IPS-18a (cell line): ENCODE measurements at regions not wholly inside any gene's neighbourhood (a gene's known extent, or its start where the extent isn't known, plus 50 kb on each side); places are given as distances from the start of the nearest gene placed in this dataset.

Experiments
- H3K27ac ChIP-seq: one replicate; pipeline ENCODE4 v1.5.1; 2013; ENCODE audit warnings: low read length
- H3K27me3 ChIP-seq: one replicate; pipeline ENCODE4 v1.6.1; 2013; ENCODE audit warnings: mild to moderate bottlenecking, low read length; ENCODE audit not compliant: control insufficient read depth, insufficient read depth
- H3K36me3 ChIP-seq: one replicate; pipeline ENCODE4 v1.6.1; 2013; ENCODE audit warnings: low read depth, low read length; ENCODE audit not compliant: control insufficient read depth
- H3K4me1 ChIP-seq: one replicate; pipeline ENCODE4 v1.6.1; 2013; ENCODE audit warnings: low read depth, low read length; ENCODE audit not compliant: control insufficient read depth
- H3K4me3 ChIP-seq: one replicate; pipeline ENCODE4 v1.5.1; 2013; ENCODE audit warnings: low read length
- H3K9ac ChIP-seq: one replicate; pipeline ENCODE4 v1.6.1; 2013; ENCODE audit warnings: mild to moderate bottlenecking, low read length, moderate library complexity
- H3K9me3 ChIP-seq: one replicate; pipeline ENCODE4 v1.6.1; 2013; ENCODE audit warnings: low read depth, low read length; ENCODE audit not compliant: control insufficient read depth

GRCh38 chr4:120431180-120431579, 364.5 kb upstream of the MAD2L1 start:
- no peak overlapping the region for H3K27ac ChIP-seq
- no peak overlapping the region for H3K9ac ChIP-seq
- H3K4me1 ChIP-seq = peaks cover 7% of the 10 kb centered on the region
- no peaks in the 10 kb centered on the region for H3K36me3 ChIP-seq
- no peaks in the 10 kb centered on the region for H3K9me3 ChIP-seq
- H3K27me3 ChIP-seq = no peaks in the 10 kb centered on the region
- no peak overlapping the region for H3K4me3 ChIP-seq

DNA sequence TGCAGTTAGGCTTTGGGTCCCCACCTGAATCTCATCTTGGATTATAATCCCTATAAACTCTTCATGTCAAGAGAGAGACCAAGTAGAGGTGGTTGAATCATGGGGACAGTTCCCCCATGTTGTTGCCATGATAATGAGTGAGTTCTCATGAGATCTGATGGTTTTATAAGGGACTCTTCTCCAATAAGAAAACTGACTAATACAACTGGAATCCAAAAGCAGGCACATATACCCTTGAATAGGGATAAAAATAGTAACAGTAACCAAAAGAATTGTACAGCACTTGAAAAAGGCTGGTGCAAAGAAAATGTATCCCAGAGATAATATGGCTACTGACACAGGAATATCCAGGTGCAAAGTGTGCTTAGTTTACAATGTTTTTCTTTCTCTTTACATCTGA, 351.5 kb upstream of the MAD2L1 start:
- Histone ChIP-seq H3K9ac (no peak overlapping the region), H3K27me3 (no peaks in the 10 kb centered on the region), H3K4me1 (no peaks in the 10 kb centered on the region), H3K36me3 (no peaks in the 10 kb centered on the region), H3K9me3 (no peaks in the 10 kb centered on the region), H3K4me3 (no peak overlapping the region), H3K27ac (no peak overlapping the region)

GRCh38 chr4:120415896-120416295, 349.2 kb upstream of the MAD2L1 start:
- Histone ChIP-seq H3K9ac (no peak overlapping the region), H3K4me3 (no peak overlapping the region), H3K27me3 (no peaks in the 10 kb centered on the region), H3K9me3 (no peaks in the 10 kb centered on the region), H3K27ac (no peak overlapping the region), H3K36me3 (no peaks in the 10 kb centered on the region), H3K4me1 (no peaks in the 10 kb centered on the region)

- H3K9me3 ChIP-seq = no peaks in the 10 kb centered on the region
- H3K4me3 ChIP-seq = no peak overlapping the region
- no peak overlapping the region for H3K9ac ChIP-seq
- no peaks in the 10 kb centered on the region for H3K4me1 ChIP-seq
- no peaks in the 10 kb centered on the region for H3K36me3 ChIP-seq
- H3K27me3 ChIP-seq = no peaks in the 10 kb centered on the region
- no peak overlapping the region for H3K27ac ChIP-seq
Measured at GRCh38 chr4:120406960-120407359, 340.3 kb upstream of the MAD2L1 start.

DNA sequence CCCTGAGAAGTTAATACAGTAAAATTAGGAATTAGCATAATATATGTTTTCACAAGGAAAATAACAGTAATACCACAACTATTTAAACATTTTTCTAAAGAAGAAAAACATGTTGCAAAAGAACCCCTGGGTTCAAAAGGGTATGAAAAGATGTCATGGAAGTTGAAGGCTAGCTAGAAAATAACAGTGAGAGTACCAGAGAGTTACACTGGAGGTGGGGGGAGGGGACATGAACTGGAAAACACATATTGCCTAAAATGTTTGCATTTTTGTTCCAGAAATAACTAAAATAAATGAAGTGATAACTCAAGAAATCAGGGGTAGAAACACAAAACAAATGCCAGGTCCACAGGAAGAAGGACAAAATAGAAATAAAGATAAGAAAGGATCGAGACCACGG, 336.6 kb upstream of the MAD2L1 start:
- Histone ChIP-seq H3K4me3 (no peak overlapping the region), H3K27me3 (no peaks in the 10 kb centered on the region), H3K9ac (no peak overlapping the region), H3K4me1 (no peaks in the 10 kb centered on the region), H3K9me3 (no peaks in the 10 kb centered on the region), H3K36me3 (no peaks in the 10 kb centered on the region), H3K27ac (no peak overlapping the region)

DNA sequence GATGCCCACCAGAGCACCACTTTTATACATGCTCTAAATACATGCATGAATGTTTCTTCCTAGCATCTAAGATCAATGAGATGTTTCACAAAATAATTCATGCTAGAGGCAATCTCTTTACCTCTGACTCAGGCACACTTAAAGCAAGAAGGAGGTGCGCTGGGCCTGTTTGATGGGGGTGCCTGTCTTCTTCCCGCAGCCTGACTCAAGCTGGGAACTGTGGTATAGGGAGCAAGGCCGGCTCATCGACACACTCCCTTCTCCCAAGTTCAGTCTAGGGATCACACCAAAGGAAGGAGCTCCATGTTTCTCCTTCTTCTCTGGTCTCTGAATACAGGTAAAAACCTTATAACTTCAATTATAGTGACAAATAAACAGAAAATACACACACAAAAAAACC, 333.8 kb upstream of the MAD2L1 start:
- no peak overlapping the region for H3K4me3 ChIP-seq
- H3K9me3 ChIP-seq = no peaks in the 10 kb centered on the region
- H3K9ac ChIP-seq = no peak overlapping the region
- no peak overlapping the region for H3K27ac ChIP-seq
- no peaks in the 10 kb centered on the region for H3K36me3 ChIP-seq
- H3K27me3 ChIP-seq = no peaks in the 10 kb centered on the region
- H3K4me1 ChIP-seq = no peaks in the 10 kb centered on the region

- Histone ChIP-seq H3K4me3 (no peak overlapping the region), H3K27ac (no peak overlapping the region), H3K9me3 (no peaks in the 10 kb centered on the region), H3K36me3 (no peaks in the 10 kb centered on the region), H3K4me1 (no peaks in the 10 kb centered on the region), H3K9ac (no peak overlapping the region), H3K27me3 (no peaks in the 10 kb centered on the region)
Measured at GRCh38 chr4:120399826-120400225, 333.2 kb upstream of the MAD2L1 start.

- H3K36me3 ChIP-seq = no peaks in the 10 kb centered on the region
- no peaks in the 10 kb centered on the region for H3K27me3 ChIP-seq
- H3K9ac ChIP-seq = no peak overlapping the region
- H3K4me1 ChIP-seq = no peaks in the 10 kb centered on the region
- H3K9me3 ChIP-seq = no peaks in the 10 kb centered on the region
- H3K4me3 ChIP-seq = no peak overlapping the region
- H3K27ac ChIP-seq = no peak overlapping the region
Measured at GRCh38 chr4:120395746-120396145, 329.1 kb upstream of the MAD2L1 start.

DNA sequence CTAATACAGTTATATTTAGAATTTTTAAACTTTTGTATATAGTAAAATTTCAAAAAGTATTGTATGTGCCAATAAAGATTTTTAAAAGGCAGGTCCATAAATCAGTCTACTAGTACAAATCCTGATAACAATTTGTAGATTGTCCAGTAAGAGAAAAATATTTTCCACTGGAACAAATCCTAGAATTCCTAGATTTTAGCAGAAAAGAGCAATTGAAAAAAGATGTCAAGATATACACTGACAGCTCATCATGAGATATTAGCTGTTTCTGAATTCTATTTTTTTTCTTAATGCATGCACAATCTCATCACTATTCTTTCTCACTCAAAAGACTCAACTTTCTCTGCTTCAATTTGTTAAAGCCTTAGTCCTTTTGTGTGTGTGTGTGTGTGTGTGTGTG, 289.2 kb upstream of the MAD2L1 start:
- H3K4me3 ChIP-seq = no peak overlapping the region
- H3K27me3 ChIP-seq = no peaks in the 10 kb centered on the region

GRCh38 chr4:120354381-120354780, 287.7 kb upstream of the MAD2L1 start:
- Histone ChIP-seq H3K4me3 (no peak overlapping the region), H3K27ac (no peak overlapping the region), H3K36me3 (no peaks in the 10 kb centered on the region), H3K9ac (no peak overlapping the region), H3K27me3 (no peaks in the 10 kb centered on the region), H3K9me3 (no peaks in the 10 kb centered on the region), H3K4me1 (no peaks in the 10 kb centered on the region)

More for the DNA sequence above, 289.2 kb upstream of the MAD2L1 start:
- H3K36me3 ChIP-seq = no peaks in the 10 kb centered on the region
- no peak overlapping the region for H3K27ac ChIP-seq
- H3K9me3 ChIP-seq = no peaks in the 10 kb centered on the region
- no peak overlapping the region for H3K9ac ChIP-seq
- H3K4me1 ChIP-seq = no peaks in the 10 kb centered on the region

DNA sequence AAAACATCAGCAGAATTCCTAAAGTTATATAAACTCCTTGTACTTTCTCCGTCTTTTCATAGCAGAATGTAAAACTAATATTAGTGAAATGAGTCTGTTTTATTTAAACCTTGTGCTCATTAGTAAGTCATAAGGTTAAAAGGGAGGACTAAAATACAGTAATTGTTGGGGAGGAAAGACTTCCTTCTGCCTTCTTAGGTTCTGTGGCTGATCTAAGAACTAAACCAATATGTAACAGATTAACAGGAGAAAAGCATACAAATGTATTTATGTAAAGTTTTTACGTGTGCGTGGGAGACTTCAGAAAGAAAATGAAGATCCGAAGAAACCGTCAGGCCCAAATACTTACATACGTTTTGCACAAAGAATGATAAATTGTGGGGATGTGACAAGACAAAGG, 286.6 kb upstream of the MAD2L1 start:
- Histone ChIP-seq H3K4me1 (no peaks in the 10 kb centered on the region), H3K27me3 (no peaks in the 10 kb centered on the region), H3K4me3 (no peak overlapping the region), H3K36me3 (no peaks in the 10 kb centered on the region), H3K27ac (no peak overlapping the region), H3K9ac (no peak overlapping the region), H3K9me3 (no peaks in the 10 kb centered on the region)

DNA sequence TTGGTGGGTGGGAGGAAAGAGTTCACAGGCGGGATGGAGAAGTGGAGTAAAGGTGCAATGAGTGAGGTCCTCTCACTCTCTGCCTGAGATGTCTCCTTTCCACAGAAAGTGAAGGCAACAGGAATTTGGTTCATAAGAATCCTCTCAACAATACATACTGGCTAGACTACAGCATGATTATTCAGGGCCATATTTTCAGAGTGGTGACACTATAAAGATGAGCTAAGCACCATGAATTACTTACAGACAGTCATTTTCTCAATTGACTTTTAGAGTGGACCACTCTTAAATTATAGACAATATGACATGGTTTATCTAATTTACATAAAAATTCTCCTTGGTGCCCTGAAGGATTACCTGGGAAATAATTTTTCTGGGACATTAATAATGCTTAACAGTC, 286.1 kb upstream of the MAD2L1 start:
- no peak overlapping the region for H3K9ac ChIP-seq
- H3K27ac ChIP-seq = no peak overlapping the region
- no peaks in the 10 kb centered on the region for H3K9me3 ChIP-seq
- H3K36me3 ChIP-seq = no peaks in the 10 kb centered on the region
- no peaks in the 10 kb centered on the region for H3K4me1 ChIP-seq
- no peaks in the 10 kb centered on the region for H3K27me3 ChIP-seq
- H3K4me3 ChIP-seq = no peak overlapping the region
